ENCODE measurements at regions not wholly inside any gene's neighbourhood (a gene's known extent, or its start where the extent isn't known, plus 50 kb on each side); places are given as distances from the start of the nearest gene placed in this dataset.
"Not testable (repeated sequence)": the region's sequence is repeated elsewhere in the genome, so short reads cannot be mapped to it uniquely, and the experiment has no call there.

DNA sequence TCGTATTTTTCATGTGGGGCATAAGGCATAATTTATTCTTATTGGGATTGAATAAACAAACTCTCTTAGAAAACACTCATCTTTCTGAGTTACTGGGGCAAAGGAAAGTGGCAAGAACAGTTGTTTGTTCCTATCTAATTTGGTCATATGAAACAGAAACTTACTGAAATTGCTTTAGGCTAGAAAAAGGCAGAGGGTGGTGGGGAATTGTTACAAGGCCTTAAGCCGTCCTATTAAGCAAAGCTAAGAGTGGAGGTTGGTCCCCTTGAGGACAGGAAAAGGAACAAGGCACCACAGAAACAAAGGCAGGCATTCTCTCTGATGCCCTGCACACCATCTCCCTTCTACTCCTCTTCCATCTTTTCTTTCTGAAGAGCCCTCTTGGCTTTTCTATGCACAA is 830.9 kb downstream of the EDEM1 start:
- no peak for DNase-seq (ENCODE audit: low read depth)

DNA sequence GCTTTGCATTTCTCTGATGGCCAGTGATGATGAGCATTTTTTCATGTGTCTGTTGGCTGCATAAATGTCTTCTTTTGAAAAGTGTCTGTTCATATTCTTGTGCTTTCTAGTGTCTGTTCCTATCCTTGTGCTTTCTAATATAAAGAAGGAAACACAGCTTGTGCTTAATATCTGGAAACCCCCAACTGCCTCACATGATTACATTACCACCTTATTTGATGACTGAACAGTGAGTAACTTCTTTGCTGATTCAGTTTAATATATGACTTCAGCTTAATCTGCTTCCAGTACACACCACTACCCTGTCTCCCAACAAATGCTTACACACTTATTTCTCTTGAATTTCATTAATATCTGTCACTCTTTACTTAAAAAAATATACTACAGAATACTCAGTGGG is 835.1 kb downstream of the EDEM1 start:
- DNase-seq (ENCODE audit: low read depth) = no peak

DNA sequence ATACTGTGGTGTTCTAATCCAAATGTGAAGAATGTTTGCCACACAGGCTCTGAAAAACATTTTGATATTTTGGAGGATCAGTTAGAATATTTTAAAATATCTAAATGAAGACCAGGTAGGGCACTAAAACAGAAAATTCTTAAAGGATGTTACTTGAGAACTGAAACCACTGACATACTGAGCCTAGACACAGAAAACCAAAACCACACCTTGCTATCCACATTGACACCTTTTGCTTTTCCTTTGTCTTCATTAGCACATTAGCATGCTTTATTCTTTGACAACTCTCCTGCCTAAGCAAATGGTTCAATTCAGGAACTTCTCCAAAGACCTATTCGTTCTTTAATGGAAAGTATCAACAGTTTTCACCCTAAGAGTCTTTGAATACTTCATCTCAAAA is 835.9 kb upstream of the GRM7 start:
- DNase-seq (ENCODE audit: low read depth) = no peak

DNA sequence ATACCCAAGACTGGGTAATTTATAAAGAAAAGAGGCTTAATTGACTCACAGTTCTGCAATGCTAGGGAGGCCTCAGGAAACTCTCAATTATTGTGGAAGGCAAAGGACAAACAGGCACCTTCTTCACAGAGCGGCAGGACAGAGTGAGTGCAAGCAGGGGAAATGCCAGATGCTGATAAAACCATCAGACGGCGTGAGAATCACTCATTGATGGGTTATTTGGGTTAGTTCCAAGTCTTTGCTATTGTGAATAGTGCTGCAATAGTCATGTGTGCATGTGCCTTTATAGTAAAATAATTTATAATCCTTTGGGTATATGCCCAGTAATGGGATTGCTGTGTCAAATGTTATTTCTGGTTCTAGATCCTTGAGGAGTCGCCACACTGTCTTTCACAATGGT is 830.3 kb upstream of the GRM7 start:
- DNase-seq (ENCODE audit: low read depth) = not testable (repeated sequence)

DNA sequence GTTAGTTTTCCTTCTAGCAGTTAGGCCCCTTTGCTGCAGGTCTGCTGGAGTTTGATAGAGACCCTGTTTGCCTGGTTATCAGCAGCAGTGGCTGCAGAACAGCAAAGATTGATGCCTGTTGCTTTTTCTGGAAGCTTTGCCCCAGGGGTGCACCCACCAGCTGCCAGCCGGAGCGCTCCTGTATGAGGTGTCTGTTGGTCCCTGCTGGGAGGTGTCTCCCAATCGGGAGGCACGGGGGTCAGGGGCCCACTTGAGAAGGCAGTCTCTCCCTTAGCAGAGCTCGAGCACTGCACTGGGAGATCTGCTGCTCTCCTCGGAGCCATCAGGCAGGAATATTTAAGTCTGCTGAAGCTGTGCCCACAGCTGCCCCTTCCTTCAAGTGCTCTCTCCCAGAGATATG is 825.3 kb upstream of the GRM7 start:
- no peak for DNase-seq (ENCODE audit: low read depth)

DNA sequence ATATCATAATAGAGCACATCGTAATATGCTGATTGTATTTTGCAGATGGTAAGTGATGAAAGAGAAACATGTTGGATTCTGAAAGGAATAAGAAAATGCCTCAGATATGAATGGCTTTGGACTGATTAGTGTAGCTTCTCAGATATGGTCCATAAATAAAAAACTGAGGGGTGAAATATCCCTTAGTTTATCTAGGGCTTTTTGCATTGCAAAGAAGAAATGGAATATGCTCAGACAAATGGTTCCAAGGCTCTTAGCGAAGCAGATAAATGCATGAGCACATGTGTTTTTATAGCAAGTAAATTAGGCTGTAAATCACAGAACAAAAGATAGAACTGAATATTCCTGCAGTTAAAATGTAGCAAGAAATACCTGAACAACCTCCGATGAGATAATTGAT is 820.9 kb upstream of the GRM7 start:
- no peak for DNase-seq (ENCODE audit: low read depth)

DNA sequence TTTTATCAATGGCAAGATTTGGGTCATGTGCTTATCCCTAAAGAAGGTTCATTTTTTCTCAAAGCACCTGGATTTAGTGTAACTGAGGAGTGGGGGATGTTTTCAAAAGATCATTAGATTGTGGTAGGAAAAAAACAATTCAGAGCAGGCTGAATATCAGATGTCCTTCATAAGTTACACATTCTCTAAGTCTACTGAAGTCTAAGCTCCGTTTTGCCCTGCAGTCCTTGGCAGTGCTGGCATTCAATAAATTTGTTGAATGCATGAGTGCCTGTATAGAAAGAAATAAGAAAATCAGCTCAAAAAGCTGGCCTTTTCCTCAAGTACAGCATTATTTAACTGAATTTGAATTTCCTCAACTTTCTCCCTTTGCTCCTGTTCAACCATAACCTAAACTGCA is 819.0 kb upstream of the GRM7 start:
- DNase-seq (ENCODE audit: low read depth) = no peak

DNA sequence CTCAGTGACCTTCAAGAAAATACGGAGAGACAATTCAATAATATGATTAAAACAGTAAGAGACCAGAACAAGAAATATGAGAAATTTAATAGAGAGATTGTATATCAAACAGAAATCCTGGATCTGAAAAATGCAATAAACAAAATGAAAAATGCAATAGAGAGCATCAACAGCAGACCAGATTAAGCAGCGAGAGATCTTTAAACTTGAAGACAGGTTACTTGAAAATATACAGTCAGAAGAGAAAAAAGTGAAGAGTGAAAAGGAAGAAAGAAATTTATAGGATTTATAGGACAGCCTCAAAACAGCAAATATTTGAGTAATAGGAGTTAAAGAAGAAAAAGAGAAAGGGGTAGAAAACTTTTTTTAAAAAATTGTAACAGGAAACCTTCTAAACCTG is 813.9 kb upstream of the GRM7 start:
- no peak for DNase-seq (ENCODE audit: low read depth)

DNA sequence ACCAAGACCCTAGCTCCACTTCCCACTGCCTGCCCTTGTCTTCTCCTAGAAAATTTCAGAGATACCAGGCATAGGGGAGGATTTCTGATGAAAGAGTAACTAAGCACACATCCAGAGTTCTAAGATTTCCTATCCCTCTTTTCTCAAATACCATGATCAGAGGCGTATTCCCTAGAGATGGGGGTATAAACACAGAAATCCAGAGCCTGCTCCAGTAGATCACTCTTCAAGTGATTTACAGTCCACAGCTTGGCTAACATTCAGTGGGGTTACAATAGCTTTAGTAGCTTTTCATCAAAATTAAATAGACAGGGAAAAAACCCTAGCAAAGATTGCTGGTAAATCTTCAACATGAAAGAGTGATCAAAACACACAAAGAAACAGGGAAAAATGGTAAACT is 800.7 kb upstream of the GRM7 start:
- DNase-seq (ENCODE audit: low read depth) = no peak

DNA sequence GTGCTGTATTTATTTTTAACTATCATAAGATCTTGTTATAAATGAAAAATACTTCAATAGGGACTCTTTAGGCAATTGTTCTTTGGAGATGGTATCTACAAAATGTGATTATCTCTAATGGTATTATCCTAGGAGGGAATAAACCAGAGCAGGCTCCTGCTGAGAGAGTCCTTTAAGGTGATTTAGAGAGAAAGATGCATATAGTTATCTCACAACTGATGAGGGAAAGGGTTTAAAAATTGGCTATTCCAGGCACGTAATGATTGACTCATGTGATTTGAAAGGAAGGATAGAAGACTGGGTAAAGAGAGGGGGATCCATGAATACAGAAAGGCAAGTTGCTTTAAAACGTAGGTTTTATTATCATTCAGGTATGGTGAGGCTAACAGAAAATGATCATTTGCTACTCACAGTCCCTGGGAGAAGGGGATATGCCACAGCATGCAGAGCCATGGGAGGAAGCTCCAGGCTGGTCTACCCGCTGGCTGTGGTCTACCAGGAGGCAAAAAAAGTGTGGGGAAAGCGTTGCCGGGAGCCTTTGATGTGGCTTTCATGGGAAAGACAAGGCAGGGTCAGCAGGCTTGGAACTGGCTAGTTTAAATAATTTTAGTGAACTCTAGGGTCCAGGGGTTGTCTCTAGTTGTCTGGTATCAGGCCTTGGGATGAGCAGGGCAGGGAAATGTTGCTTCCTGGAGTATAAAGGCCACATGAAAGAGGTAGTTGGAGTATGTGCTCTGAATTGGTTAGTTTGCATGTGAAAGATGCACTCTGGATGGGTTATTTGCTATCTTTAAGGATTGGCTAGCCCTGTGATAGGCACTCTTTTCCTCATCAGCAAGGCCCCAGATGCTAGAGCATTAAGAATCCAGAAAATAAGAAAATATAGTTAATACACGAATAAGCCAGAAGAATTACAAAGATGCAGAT is 798.4 kb upstream of the GRM7 start:
- no peak for DNase-seq (ENCODE audit: low read depth)

DNA sequence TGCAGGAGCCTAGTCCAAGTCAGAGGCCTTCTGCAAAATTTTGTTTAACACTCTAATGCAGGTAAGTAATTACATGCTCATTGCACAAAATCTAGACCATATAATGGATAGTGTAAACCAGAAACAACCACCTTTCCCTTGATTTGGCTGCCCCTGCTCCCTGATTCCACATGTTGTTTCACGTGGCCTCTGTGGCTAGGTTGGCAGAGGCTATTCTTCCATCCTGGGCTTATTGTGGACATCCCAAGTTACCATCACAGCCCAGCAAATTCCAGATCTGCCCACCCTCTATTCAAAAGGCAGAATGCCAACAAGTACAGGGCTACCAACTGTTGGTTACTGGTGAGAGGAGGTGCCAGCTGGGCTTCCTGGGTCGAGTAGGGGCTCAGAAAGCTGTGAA is 794.5 kb upstream of the GRM7 start:
- DNase-seq (ENCODE audit: low read depth) = no peak

DNA sequence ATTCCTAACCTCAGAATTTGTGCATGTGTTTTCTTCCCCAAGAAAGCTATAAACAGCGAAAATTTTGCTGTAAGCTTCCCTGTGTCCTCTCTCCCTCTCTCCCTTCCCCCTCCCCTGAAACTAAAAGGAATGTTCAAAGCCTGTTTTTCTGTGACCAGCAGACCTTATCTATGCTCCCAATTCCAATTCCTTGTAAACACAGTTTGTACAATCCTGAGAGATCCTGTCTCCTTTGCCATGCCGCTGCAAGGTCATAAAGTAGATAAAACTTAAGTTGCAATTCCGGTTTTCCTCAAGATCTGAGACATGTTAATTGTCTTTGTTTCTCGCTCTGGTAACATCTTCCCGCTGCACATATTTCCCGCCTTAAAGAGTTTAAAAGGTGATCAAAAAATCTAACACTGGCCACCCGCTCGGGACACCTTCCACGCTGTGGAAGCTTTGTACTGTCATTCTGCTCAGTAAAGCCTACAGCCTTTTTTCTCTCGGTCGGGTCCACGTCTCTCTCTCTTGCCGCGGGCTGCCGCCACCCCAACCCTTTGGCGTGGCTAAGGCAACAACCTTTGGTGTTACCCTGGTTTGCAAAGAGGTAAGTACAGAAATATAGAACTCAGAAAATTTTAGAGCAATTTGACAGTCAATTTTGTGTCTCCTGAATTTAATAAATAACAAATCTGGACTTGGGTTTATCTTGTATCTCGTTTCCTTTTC is 793.9 kb upstream of the GRM7 start:
- DNase-seq (ENCODE audit: low read depth) = not testable (repeated sequence)

DNA sequence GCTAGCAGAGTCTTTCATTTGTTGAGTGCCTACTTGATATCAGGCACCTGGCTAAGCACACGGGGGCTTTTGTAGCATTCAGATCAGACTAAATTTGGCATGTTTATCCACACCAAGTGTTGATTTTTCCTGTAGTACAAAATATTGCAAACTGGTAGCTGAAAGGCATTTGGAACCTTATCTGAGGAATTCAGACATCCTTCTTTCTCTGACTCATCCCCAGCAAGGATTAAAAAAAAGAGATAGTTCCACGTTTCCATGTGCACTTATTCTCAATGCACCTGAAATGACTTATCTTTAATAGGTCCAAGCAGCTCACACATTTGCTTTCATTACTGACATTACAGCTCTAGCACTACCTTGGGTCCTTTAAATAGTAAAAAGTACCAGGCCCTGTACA is 786.0 kb upstream of the GRM7 start:
- no peak for DNase-seq (ENCODE audit: low read depth)

DNA sequence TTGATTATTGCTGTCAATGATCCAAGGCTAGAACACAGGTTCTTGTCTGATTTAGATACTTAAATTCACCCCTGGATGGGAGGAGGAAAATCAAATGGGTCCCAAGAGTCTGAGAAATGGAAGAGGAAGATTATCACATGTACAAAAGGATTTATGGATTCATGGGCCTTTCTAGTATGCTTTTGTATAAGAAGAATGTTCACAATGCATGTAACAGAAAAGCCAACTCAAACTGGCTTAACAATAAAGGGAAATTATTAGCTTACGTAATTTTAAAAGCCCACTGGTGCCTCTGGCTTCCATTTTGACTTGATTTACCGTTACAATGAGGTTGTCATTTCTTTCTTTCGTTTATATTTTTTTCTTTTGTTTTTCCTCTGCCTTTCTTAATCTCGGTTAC is 782.5 kb upstream of the GRM7 start:
- DNase-seq (ENCODE audit: low read depth) = no peak

DNA sequence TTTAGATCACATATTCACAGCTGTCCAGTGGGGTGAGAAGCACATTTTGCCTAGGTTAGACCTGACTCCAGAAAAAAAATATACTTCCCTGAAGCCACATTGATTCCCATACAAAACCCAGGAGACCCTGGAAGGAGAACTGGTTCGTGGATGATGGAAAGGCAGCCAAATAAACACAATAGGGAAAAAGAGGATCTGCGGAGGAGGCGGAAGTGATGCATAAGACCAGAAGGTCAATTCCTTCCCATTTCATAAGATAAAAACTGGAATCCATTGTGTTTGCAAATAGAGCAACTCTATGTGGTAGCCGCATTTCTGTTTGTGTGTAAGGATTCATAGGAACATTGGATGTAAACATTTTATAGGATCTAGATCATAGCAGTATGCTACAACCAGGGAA is 781.9 kb upstream of the GRM7 start:
- no peak for DNase-seq (ENCODE audit: low read depth)

DNA sequence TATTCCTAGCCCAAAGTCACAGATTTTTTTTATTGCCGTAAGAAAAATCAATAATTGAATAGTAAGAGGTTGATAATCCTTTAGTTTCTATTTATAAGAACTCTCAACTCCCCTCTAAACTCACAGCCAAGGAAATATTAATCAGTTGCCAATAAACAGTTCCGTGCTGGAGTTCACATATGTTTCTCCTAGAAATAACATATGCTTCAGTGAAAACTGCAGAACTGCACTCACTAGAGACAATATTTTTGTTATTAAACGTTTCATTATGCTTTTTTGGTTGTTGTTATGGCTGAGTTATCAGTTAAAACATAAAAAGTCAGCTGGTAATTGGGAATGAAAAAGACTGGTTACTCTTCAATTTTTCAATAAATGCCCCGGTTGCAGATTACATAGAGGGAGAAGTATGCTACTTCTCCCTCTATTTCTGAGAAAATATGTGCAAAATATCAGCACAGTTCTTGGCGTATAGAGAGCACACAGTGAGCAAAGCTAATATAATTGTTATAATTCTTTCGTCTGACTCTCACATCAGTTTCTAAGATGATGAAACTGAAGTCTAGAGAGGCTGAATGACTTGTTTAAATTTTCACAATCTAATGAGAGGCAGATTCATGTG is 781.2 kb upstream of the GRM7 start:
- no peak for DNase-seq (ENCODE audit: low read depth)

DNA sequence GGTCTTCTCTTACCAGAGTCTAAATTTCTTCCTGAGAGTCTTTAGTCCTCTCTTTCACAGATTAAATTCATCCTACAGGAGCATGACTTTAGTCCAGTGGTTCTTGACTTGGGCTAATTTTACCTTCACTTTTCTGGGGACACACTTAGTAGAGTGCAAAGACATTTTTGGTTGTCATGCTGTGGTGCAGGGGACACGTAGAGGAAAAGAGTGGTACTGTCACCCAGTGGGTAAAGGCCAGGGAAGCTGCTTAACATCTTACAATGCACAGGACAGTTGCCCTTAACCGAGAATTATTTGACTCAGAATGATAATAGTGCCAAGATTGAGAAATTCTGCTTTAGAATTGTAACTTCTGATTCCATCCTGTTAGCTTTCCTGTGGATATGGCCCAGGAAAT is 772.5 kb upstream of the GRM7 start:
- DNase-seq (ENCODE audit: low read depth) = no peak

DNA sequence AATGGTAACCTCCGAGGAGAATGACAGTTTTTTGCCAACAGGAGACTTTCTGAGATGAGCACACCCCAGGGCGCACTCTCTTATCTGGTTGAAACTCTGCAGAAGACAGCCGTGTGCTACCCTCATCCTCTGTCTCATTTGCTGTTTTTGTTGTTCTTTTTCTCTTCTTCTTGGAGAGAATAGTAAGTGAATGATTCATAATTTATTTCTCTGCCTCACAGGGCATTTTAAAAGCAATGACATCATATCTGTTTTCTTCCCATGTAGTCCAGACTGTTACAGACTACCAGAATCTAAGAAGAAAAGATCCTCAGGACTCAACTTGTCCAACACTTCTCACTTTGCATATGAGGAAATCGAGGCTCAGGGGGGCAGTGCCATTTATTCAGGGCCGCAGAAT is 771.1 kb upstream of the GRM7 start:
- DNase-seq (ENCODE audit: low read depth) = no peak

DNA sequence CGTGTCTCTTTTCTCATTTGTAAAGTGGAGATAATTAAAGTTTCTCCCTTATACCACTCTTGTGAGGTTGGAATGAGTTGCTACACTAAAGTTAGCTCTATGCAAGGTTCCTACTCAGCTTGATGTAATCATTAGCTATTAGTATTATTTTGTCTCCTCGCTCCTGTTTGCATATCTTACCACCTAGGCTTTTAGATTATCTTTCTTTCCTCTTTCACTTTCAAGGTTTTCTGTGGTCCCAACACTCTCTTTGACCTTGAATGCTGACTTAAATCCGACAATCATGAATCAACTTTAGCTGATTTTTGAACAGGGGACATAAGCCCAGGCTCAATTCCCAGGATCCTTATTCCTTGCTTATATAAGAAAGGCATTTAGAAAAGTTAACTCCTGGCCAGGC is 769.7 kb upstream of the GRM7 start:
- DNase-seq (ENCODE audit: low read depth) = no peak

DNA sequence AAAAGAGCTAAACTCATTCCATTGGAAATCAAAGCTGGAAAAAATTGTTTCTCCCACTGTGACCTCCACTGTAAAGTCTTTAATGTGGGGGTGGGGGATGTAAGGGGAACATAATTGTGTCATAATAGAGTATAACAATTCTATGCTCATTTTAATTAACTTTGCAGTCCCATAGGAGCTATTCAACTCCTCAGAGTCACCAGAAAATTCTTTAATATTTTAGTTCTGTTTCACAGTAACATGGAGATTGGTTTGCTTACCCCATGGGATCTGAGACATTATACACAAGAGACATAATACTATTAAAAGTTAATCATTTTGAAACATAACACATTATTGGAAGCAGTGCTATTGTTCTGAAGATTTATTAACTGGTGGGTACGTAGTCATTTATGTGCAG is 765.9 kb upstream of the GRM7 start:
- no peak for DNase-seq (ENCODE audit: low read depth)

DNA sequence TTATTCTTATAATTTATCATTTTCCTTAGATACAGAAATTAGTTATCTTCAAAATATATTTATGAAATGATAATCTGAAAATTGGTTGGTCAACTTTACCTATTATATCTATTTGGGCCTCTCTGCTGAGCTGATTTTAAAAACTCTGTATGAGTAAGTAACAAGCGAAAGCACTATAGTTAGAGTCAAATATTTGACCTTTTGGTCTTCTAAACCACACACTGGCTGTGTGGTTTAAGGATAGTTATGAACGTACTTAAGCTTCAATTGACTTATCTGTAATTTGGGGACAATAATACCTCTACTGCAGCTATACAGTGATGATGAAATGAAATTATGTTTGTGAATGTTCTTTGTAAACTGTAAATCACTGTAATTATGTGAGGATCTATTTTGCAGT is 763.9 kb upstream of the GRM7 start:
- DNase-seq (ENCODE audit: low read depth) = no peak

DNA sequence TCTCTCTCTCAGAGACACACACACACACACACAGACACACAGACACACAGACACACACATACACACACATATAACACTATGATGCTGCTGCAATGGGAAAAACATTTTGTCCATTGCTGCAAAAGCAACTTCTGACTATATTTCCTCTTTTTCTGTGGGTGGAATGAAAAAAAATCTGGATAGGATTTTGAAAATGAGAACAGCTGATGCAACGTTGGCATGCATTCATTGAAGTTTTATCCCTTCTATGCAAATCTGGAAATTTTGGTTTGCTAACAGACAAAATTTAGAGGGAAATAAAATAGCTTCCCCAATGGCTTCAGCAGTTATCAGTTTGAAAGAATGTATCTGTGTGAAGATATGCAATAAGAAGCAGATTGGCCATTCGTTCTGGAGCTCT is 763.4 kb upstream of the GRM7 start:
- no peak for DNase-seq (ENCODE audit: low read depth)

DNA sequence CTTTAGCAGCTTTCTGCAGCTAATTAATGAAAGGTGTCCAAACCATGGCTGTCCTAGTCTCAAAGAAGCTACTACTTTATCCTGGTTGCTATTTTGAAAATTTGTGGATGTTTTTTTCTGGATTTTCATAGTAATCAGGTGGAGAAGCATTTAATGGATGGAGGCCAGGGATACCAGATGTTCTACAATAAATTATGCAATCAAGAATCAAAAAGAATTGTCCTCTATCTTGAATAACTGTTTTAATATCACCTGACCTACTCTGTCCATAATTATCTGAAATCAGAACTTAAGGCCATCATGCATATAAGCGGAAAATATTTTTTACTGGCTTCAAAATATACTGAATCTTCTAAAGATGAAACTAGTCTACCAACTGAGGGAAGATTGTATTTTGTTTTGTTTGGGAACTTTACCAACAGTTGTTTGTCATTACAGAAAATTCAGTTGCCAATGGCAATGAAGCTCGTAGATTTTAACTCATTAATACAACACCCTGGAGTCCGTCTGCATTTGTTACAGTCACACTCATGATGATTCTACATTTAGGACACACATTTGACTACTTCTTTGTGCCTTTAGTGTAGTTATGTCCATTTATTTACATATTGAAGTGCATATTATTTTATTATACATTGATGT is 762.3 kb upstream of the GRM7 start:
- DNase-seq (ENCODE audit: low read depth) = no peak

Measured in GM04503 (cell line).